H1 (cell line): ENCODE measurements at regions not wholly inside any gene's neighbourhood (a gene's known extent, or its start where the extent isn't known, plus 50 kb on each side); places are given as distances from the start of the nearest gene placed in this dataset.
A peak's percentile ranks its signal among the peaks of the same experiment; 100 is the strongest.

Experiments
- CTCF ChIA-PET: fragments of 300-600 bp; sonication (Branson Sonifier 250); formaldehyde crosslinking; loops from one replicate; lab custom pipeline; 2021; ENCODE audit not compliant: partially characterized antibody; lab: Charles Lee
- POLR2A ChIA-PET: fragments of 300-600 bp; sonication (Branson Sonifier 250); formaldehyde crosslinking; loops from one replicate; lab custom pipeline; 2021; ENCODE audit warnings: inconsistent platforms; ENCODE audit not compliant: partially characterized antibody; lab: Charles Lee
- DNase-seq, 2 experiments: peaks; one replicate each; pipeline versions ENCODE4 v3.0.0 to v3.0.0-alpha.2; 2010 to 2022; ENCODE audit warnings: low spot score in 2 of 2, low read depth in 1 of 2, mixed read lengths in 1 of 2
- FAIRE-seq: peaks from 2 replicates; lab custom pipeline; 2011; peaks lifted over from hg19 to GRCh38; lab: Jason Lieb, UNC
- H2AFZ ChIP-seq: 2 replicates; pipeline ENCODE4 v1.8.1; 2012; ENCODE audit warnings: low read length, inconsistent platforms
- H2AK5ac ChIP-seq: 2 replicates; pipeline ENCODE4 v1.6.1; 2013; ENCODE audit warnings: low read depth, low read length
- H2BK120ac ChIP-seq: replicated peaks from 2 replicates; pipeline ENCODE3; 2013; ENCODE audit warnings: low read depth, low read length, inconsistent platforms
- H2BK12ac ChIP-seq: 2 replicates; pipeline ENCODE4 v1.6.1; 2013; ENCODE audit warnings: low read depth, low read length
- H2BK15ac ChIP-seq: 2 replicates; pipeline ENCODE4 v1.6.1; 2013; ENCODE audit warnings: low read length
- H2BK20ac ChIP-seq: 2 replicates; pipeline ENCODE4 v1.6.1; 2013; ENCODE audit warnings: low read length
- H2BK5ac ChIP-seq: 2 replicates; pipeline ENCODE4 v1.6.1; 2013; ENCODE audit warnings: low read depth, low read length
- H3K14ac ChIP-seq: 2 replicates; pipeline ENCODE4 v1.6.1; 2013; ENCODE audit warnings: inconsistent platforms; ENCODE audit not compliant: insufficient read length
- H3K18ac ChIP-seq: 2 replicates; pipeline ENCODE4 v1.6.1; 2013; ENCODE audit warnings: low read length; ENCODE audit errors: extremely low read depth
- H3K23ac ChIP-seq: 2 replicates; pipeline ENCODE4 v1.6.1; 2013; ENCODE audit warnings: inconsistent platforms; ENCODE audit not compliant: insufficient read length
- H3K23me2 ChIP-seq: 2 replicates; pipeline ENCODE4 v1.6.1; 2013; ENCODE audit warnings: low read depth, low read length
- H3K27ac ChIP-seq: 2 replicates; pipeline ENCODE4 v1.6.1; 2011; ENCODE audit warnings: low read depth, low read length, inconsistent platforms
- H3K27me3 ChIP-seq, 4 experiments: replicated peaks in 1 of 4; 1 replicate in 1 of 4; 2 replicates in 3 of 4; pipeline versions ENCODE4 v1.6.1 to v1.8.1; 2011 to 2013; ENCODE audit warnings: low read length in 3 of 4, mild to moderate bottlenecking in 3 of 4, inconsistent platforms in 2 of 4, mixed read lengths in 2 of 4, moderate library complexity in 1 of 4; ENCODE audit not compliant: control insufficient read depth in 3 of 4, insufficient read depth in 3 of 4; ENCODE audit errors: extremely low read depth in 1 of 4
- H3K36me3 ChIP-seq, 4 experiments: 2 replicates each; pipeline versions ENCODE4 v1.6.1 to v1.8.1; 2011 to 2013; ENCODE audit warnings: mild to moderate bottlenecking in 4 of 4, low read length in 3 of 4, moderate library complexity in 2 of 4, control low read depth in 1 of 4, inconsistent platforms in 1 of 4; ENCODE audit not compliant: insufficient read depth in 4 of 4, control insufficient read depth in 2 of 4
- H3K4ac ChIP-seq: replicated peaks from 2 replicates; pipeline ENCODE3; 2013; ENCODE audit warnings: low read length, low read depth, mixed read lengths, inconsistent platforms; ENCODE audit not compliant: insufficient read length
- H3K4me1 ChIP-seq, 4 experiments: replicated peaks in 1 of 4; 1 replicate in 1 of 4; 2 replicates in 3 of 4; pipeline versions ENCODE4 v1.6.1 to v1.8.1; 2011 to 2013; ENCODE audit warnings: low read length in 3 of 4, inconsistent platforms in 2 of 4, mixed read lengths in 1 of 4; ENCODE audit not compliant: insufficient read depth in 4 of 4, control insufficient read depth in 3 of 4
- H3K4me2 ChIP-seq, 2 experiments: 2 replicates each; pipeline versions ENCODE4 v1.6.1 to v1.8.1; 2011 to 2013; ENCODE audit warnings: low read depth in 2 of 2, low read length in 2 of 2, control low read depth in 1 of 2, inconsistent platforms in 1 of 2, mild to moderate bottlenecking in 1 of 2; ENCODE audit not compliant: insufficient read depth in 1 of 2
- H3K4me3 ChIP-seq, 4 experiments: fragments of 200-600, 300-600 bp in 1 of 4; sonication (generic), shearing (Covaris generic), sonication (Bioruptor Twin) in 1 of 4; 2 replicates each; pipeline versions ENCODE4 v1.5.1 to v1.8.1; 2011 to 2016; ENCODE audit warnings: low read length in 4 of 4, low read depth in 3 of 4, control low read depth in 2 of 4, inconsistent platforms in 2 of 4, mild to moderate bottlenecking in 2 of 4, mixed read lengths in 1 of 4, moderate library complexity in 1 of 4; ENCODE audit not compliant: insufficient read depth in 2 of 4; ENCODE audit errors: extremely low read depth in 1 of 4
- H3K56ac ChIP-seq: replicated peaks from 2 replicates; pipeline ENCODE3; 2013; ENCODE audit warnings: low read depth, mild to moderate bottlenecking, mixed read lengths, low read length, inconsistent platforms; ENCODE audit not compliant: insufficient read length
- H3K79me1 ChIP-seq: 2 replicates; pipeline ENCODE4 v1.6.1; 2013; ENCODE audit warnings: low read depth, low read length, control low read depth
- H3K79me2 ChIP-seq, 2 experiments: 2 replicates each; pipeline versions ENCODE4 v1.6.1 to v1.8.1; 2012 to 2013; ENCODE audit warnings: low read length in 2 of 2, mild to moderate bottlenecking in 2 of 2, inconsistent platforms in 1 of 2; ENCODE audit not compliant: insufficient read depth in 2 of 2, control insufficient read depth in 1 of 2
- H3K9ac ChIP-seq, 4 experiments: replicated peaks in 1 of 4; 1 replicate in 1 of 4; 2 replicates in 3 of 4; pipeline versions ENCODE4 v1.6.1 to v1.8.1; 2011 to 2013; ENCODE audit warnings: low read depth in 3 of 4, low read length in 3 of 4, control low read depth in 2 of 4, mild to moderate bottlenecking in 2 of 4, moderate library complexity in 2 of 4, inconsistent platforms in 1 of 4; ENCODE audit errors: extremely low read depth in 1 of 4
- H3K9me3 ChIP-seq, 2 experiments: 2 replicates each; pipeline versions ENCODE4 v1.6.1 to v1.8.1; 2012 to 2013; ENCODE audit warnings: mild to moderate bottlenecking in 2 of 2, moderate library complexity in 2 of 2, control low read depth in 1 of 2, inconsistent platforms in 1 of 2, low read depth in 1 of 2, low read length in 1 of 2, mixed read lengths in 1 of 2; ENCODE audit not compliant: insufficient read depth in 2 of 2
- H4K20me1 ChIP-seq, 2 experiments: replicated peaks in 1 of 2; 2 replicates each; pipeline versions ENCODE3 to v1.8.1; 2011 to 2013; ENCODE audit warnings: inconsistent platforms in 2 of 2, low read length in 2 of 2, mild to moderate bottlenecking in 1 of 2; ENCODE audit not compliant: insufficient read depth in 2 of 2, control insufficient read depth in 1 of 2
- H4K5ac ChIP-seq: 2 replicates; pipeline ENCODE4 v1.6.1; 2013; ENCODE audit warnings: low read length, low read depth, mixed read lengths, inconsistent platforms; ENCODE audit not compliant: insufficient read length
- H4K8ac ChIP-seq: 2 replicates; pipeline ENCODE4 v1.8.0; 2013; ENCODE audit warnings: mild to moderate bottlenecking, moderate library complexity, low read length, inconsistent platforms; ENCODE audit not compliant: insufficient read depth; ENCODE audit errors: extremely low read depth
- H4K91ac ChIP-seq: replicated peaks from 2 replicates; pipeline ENCODE3; 2013; ENCODE audit warnings: low read length, mixed read lengths, inconsistent platforms; ENCODE audit not compliant: insufficient read length
- ATF3 ChIP-seq: IDR thresholded peaks from 2 replicates; pipeline ENCODE4 v1.6.1; 2011; ENCODE audit warnings: low read depth, mild to moderate bottlenecking, low read length; ENCODE audit not compliant: insufficient read depth
- CHD2 ChIP-seq: IDR thresholded peaks from 2 replicates; pipeline ENCODE4 v1.6.1; 2012; ENCODE audit warnings: low read length, improper control_type of control experiment
- RBBP5 ChIP-seq: IDR thresholded peaks from 2 replicates; pipeline ENCODE4 v1.7.1; 2012; ENCODE audit warnings: low read depth, mild to moderate bottlenecking, inconsistent platforms, low read length, moderate library complexity, borderline replicate concordance
- WGBS, 2 experiments: shearing (Covaris generic) in 1 of 2; methylation state at CpG; one replicate each; pipeline versions ENCODE4 v1.1.6 to v1.1.7; 2013 to 2015; ENCODE audit warnings: low lambda C conversion rate in 2 of 2, mixed read lengths in 2 of 2, inconsistent platforms in 1 of 2, low coverage in 1 of 2, missing lambda C conversion rate in 1 of 2; ENCODE audit not compliant: insufficient replicate concordance in 2 of 2, insufficient coverage in 1 of 2, insufficient read length in 1 of 2; ENCODE audit errors: extremely low coverage in 1 of 2, missing lambda C conversion rate in 1 of 2; 5-methylcytosine and 5-hydroxymethylcytosine counted together

DNA sequence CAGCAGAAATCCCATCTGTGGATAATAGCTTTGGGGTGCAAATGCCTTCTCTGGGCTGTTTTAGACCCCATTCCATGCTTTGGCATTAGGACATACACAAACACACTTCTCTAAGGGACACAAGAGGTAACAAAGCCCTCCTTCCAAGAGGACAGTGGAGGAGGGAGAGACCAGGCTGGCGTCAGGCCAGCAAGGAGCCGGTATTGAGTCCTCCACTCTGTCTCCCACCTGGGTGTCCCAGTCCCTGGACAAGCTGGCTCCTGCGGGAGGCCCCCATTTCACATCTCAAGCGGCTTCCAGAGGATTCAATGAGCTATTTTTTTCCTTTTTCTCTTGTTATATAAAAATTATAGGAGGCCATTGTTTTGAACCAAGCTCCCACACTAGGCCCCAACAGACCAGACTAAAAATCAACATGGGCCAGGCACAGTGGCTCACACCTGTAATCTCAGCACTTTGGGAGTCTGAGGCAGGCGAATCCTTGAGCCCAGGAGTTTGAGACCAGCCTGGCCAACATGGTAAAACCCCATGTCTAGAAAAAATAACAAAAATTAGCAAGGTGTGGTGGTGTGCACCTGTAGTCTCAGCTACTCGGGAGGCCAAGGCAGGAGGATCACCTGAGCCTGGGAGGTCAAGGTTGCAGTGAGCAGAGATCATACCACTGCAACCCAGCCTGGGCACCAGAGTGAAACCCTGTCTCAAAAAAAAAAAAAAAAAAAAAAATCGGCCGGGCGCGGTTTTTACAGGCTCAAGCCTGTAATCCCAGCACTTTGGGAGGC is 142.9 kb downstream of the TOMM20 start:
- H2BK15ac ChIP-seq = no peak overlapping the region
- H3K36me3 ChIP-seq = no peaks in the 10 kb centered on the region
- H3K79me1 ChIP-seq = no peaks in the 10 kb centered on the region
- H3K9me3 ChIP-seq = no peaks in the 10 kb centered on the region
- no peak overlapping the region for H4K5ac ChIP-seq
- WGBS, 2 experiments = 95% methylated on average over 5 of the region's 10 CpGs; no CpG with 5 or more reads in 1 of the 2 experiments
- H4K20me1 ChIP-seq = no peaks in the 10 kb centered on the region
- TF ChIP-seq CHD2 = no peak
- TF ChIP-seq ATF3 = no peak
- no peak for TF ChIP-seq RBBP5
- no peak overlapping the region for H4K8ac ChIP-seq
- no peak overlapping the region for H3K56ac ChIP-seq
- H2BK5ac ChIP-seq = peak overlapping the region; percentile 79; the same call in 1 of the 2 replicates
- H4K91ac ChIP-seq = peak overlapping the region; percentile 11
- H3K27me3 ChIP-seq = no peaks in the 10 kb centered on the region
- 0 out of 2 replicates have a peak, but pooled peaks cover 2% of the 10 kb centered on the region for H3K23me2 ChIP-seq
- 0 out of 2 replicates have a peak overlapping the region, but pooled peaks have one; percentile 80 for H2AK5ac ChIP-seq
- no peaks in the 10 kb centered on the region for H3K79me2 ChIP-seq
- peaks cover 5 to 14% (median 9%) of the 10 kb centered on the region in 4 experiments; a peak in 6 of 7 replicates for H3K4me1 ChIP-seq
- no peak overlapping the region for H3K4me2 ChIP-seq
- H3K9ac ChIP-seq = 0 out of 7 replicates have a peak overlapping the region, but pooled peaks of 1 of the 4 experiments have one; percentile 34
- ChIA-PET POLR2A (interaction anchor here (0.6 to 2.6 kb wide), 3 partner anchors 9 to 459 kb away, joined by 3 to 9 read pairs (median 4); no protein-coding TSS in a partner anchor), CTCF (interaction anchor here (0.6 kb wide), 1 partner anchor 440 kb away, joined by 3 read pairs; no protein-coding TSS in a partner anchor)
- peak overlapping the region; percentile 36 for H3K4ac ChIP-seq
- H2AFZ ChIP-seq = no peak overlapping the region
- H2BK12ac ChIP-seq = peak overlapping the region; percentile 77
- no peak overlapping the region for H3K14ac ChIP-seq
- FAIRE-seq (no peak), DNase-seq (no peak)
- H3K18ac ChIP-seq = peak overlapping the region; percentile 13; the same call in 1 of the 2 replicates
- H2BK20ac ChIP-seq = peak overlapping the region; percentile 92; the same call in 1 of the 2 replicates
- H3K27ac ChIP-seq = 0 out of 2 replicates have a peak overlapping the region, but pooled peaks have one; percentile 8
- H2BK120ac ChIP-seq = peak overlapping the region; percentile 50
- no peak overlapping the region for H3K23ac ChIP-seq
- H3K4me3 ChIP-seq = no peak overlapping the region
